Inflammatory macrophage (primary cell): ENCODE measurements at regions not wholly inside any gene's neighbourhood (a gene's known extent, or its start where the extent isn't known, plus 50 kb on each side); places are given as distances from the start of the nearest gene placed in this dataset.

Source experiments
- DNase-seq, 2 donors: peaks; one replicate each; pipeline ENCODE4 v3.0.0-alpha.2; 2020 to 2022

DNA sequence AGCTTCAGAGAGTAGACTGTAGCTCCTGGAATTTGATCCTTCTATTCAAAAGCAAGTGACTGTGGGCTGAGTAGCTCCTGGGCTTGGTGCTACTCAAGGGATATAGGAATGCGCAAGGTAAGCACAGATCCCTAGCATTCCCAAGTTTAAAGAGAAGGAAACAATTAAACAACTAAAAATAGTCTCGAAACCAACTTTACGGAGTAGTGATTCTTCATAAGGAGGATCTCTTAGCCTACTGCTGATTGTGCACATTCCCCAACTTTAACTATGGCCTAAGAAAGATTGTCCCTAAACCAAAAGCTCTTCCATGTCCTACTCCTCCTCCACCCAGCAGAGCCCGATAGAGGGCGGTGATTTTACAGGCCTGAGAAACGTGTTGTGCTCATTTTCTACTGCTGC lies 226.5 kb upstream of the CAMK1G start:
- no peak for DNase-seq

- no peak for DNase-seq
Observed at GRCh38 chr1:209363112-209363511, 220.4 kb upstream of the CAMK1G start.

- no peak for DNase-seq
Observed at GRCh38 chr1:209364716-209365115, 218.8 kb upstream of the CAMK1G start.

DNA sequence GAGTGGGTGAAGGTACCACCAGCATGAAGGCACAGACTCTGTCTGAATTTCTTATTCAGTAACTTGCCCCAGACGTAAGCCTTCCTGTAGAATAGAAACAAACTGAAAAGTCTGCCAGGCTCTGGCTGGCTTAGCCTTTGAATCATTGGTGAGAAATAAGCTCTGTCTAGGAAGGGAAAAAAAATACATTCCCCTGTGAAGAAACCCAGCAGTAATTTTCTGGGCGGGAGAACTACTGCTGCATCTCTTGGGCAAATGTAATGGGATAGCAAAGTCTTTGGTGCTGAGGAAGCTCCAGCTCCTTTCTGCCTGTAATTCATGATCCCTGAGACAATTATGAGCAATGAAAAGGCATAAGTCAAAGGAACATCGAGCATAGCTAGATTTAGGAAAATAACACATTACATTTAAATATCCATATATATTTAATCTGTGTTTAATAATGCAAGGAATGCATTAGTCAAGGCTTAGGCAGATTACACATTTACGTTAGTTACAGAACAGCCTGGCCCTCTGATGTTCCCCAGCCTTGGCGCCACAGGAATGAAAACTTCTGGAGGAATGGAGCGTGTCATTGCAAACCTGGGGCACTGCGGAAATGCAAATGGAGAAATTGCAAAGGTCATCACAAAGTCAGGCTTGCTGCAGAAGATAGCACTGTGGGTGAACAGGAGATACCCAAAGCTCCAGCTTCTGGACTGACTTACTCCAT lies 216.3 kb upstream of the CAMK1G start:
- DNase-seq: no peak

DNA sequence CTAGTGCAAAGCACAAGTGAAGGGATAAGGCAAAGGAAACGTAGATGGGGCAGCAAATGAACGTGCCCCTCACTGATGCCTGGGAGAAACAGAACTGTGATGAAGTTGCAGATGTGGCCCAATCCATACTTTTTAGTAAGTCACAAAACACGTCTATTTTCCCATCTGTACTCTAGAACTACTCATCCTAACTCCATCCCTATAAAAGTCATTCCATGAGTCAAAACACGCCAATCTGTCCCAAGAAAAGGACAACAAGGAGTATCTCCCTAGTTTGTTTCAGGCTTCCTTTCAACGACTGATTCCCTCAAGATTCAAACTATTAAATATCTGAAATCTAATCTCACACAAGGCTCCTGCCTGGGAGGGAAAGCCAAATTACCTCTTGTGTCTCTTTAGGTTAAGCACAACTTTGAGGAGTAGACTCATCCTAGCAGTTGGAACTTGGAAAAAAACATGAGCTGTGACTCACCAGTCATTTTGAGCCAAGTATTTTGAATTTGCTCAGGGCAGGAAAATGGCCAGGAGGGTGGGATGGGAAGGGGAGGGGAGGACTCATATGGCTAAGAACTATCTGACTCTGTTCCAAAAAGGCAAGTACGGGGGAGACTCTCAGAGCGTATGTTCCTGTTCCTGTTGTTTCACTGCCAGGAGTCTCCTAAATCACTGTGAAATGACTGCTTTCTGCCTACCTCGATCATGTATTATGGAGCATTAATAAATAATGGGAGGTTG lies 214.5 kb upstream of the CAMK1G start:
- no peak for DNase-seq

- DNase-seq: no peak
Observed at GRCh38 chr1:209370241-209370995, 213.1 kb upstream of the CAMK1G start.

GRCh38 chr1:209375097-209375496 lies 208.4 kb upstream of the CAMK1G start:
- DNase-seq: no peak

DNA sequence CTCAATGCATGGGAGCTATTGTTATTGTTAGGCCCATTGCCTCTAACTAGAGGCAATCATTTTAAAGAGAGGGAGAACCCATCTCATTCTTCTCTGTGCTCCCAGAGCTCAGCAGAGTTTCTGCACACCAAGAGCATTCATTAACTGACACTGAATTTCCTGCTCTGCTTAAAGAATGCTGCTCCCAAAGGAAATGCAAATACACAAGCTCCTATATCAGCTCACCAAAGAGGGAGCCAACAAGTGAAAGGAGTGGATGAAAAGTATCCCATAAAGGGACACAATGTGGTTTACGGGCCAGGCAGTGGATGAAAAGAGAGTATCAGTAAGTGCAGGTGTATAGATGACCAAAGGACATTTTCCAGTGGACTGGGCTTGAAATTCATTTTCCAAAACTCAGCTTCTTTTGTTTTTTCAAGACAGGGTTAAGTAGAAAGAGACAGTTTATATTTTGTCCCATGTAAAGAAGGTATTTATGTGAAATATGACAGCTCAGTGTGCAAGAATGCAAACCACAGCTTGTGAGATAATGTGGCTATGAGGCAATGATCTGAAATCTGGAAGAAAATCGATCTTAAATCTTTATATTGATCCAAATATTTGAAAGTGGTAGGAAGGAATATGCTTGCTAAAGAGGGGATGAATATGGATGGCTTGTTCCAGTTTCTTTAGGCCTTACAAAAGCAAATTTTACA lies 207.7 kb upstream of the CAMK1G start:
- DNase-seq: no peak

GRCh38 chr1:209376774-209377173 lies 206.7 kb upstream of the CAMK1G start:
- DNase-seq: no peak

DNA sequence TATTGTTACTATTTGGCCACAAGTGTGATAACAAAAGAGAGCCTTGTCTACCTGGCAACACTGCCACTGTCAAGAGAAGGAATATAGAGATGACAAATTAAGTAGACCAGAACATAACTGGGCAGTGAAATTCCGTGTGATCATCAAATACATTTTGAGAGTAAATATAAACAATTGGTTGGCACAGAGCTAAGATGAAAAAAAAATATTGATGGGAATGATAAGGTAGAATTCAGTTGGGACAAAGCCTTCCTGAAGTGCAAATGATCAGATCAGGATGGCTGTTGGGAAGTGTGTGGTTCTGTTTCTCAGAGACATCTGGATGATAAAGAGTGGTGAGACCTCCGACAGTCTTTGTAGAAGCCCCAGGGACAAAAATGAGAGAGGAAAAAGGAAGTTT lies 205.5 kb upstream of the CAMK1G start:
- DNase-seq: no peak

DNA sequence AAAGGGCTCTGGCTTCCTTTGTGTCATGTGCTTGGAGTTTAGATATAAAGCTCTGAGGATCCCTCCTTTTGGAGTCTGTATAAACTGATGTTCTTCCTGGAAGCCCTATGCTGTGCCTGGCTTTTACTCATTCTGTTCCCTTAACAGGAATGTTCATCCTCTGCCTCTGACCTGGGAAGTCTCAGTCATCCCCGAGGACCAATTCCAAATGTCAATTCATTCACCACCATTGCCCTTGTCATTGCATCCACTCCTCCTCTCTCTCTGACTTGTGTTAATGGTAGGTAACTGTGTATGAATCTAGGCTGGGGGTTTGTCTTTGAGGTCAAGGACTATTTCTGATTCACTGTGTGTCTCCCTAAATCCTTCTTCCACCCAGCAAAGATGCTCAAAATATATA lies 204.2 kb upstream of the CAMK1G start:
- DNase-seq: no peak

DNA sequence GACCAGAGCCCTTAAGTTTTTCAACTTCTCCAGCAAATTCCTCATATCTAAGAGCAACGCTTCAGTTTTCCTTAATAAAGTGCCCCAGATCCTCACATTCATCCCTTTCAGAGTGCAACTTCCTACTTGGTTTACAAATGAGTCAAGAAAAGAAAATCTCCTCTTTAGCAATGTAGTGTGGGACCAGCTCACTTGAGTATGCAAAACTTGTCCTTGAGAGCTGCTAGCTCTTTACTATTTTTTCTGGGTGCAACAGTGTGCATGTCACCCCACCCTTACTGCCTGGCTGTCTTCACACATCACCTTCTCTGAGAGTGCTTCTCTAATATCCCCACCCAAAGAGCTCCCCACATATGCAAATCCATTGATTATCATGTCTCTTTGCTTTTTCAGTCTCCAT lies 203.1 kb upstream of the CAMK1G start:
- no peak for DNase-seq

GRCh38 chr1:209382231-209383100 lies 201.0 kb upstream of the CAMK1G start:
- DNase-seq: no peak

- no peak for DNase-seq
Observed at GRCh38 chr1:209383422-209383821, 200.1 kb upstream of the CAMK1G start.

GRCh38 chr1:209383907-209384709 lies 199.4 kb upstream of the CAMK1G start:
- no peak for DNase-seq

DNA sequence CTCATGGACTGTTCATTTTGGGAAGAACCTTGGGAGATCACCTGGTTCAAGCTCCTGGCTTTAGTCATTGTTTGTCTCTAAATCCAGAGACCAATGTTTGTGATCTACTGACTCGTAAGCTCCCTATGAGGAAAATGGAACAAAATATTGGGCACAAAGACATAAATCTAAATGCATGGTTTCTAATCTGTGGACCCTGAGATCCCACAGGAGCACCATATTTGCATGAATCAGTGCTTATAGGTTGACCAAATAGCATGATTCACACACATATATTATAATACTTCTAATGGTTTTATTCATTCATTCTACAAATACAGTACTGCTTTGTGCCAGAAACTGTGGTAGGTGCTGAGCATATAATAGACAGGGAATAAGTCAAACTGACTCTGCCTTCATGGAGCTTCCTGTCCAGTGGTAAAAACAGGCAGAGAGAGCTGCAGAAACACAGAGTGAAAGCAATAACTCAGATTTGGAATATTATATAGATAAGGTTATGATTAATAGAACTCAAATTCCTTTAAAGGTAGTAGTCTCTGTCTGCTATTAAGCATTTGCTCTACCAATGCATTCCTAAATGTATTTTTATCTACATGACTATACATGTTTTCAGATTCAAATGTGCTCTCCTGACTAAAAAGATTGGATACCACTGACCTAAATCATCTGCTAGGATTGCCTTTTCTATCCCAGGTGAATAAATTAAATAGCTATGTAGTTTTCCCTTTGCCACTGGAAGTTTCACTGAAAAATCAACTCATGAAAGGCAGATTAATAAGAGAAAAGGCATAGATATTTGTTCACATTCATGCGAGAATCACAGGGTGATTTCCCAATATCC lies 198.6 kb upstream of the CAMK1G start:
- DNase-seq: no peak

DNA sequence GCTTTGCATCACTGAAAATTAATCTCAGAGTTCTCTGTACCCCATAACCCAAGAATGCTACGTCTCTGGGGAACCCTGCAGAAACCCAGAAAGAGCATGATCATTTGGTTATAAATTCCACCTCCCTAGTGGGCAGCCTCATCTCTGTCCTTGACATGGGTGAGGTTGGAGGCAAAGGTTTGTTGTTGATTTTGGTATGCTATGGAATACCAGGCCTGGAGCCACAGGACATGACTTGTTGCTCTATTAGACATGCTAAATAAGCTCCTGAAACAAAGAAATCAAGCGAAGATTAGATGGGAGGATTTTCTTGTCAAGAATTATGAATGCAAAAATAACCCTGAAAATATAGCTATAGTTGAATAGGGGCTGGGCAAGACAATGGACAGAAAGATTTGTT lies 197.4 kb upstream of the CAMK1G start:
- no peak for DNase-seq

- DNase-seq: no peak
Observed at GRCh38 chr1:209387271-209387968, 196.1 kb upstream of the CAMK1G start.

DNA sequence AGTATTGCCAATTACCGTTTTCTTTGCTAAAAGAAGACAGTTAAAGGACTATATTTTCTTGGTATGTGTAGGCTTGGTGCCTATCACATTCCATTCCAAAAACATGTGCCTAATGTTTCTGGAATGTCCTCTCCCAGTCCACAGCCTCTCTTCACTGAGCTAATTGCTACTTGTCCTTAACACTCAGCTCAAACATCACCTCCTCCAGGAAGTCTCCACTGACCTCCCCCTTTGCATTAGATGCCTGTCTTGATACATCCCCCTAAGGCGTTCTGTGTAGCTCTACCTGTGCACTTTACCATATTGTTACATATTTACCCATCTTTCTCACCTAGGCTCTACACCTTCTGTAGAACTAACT lies 195.6 kb upstream of the CAMK1G start:
- no peak for DNase-seq

GRCh38 chr1:209388358-209388757 lies 195.2 kb upstream of the CAMK1G start:
- DNase-seq: no peak
